ENCODE measurements at regions not wholly inside any gene's neighbourhood (a gene's known extent, or its start where the extent isn't known, plus 50 kb on each side); places are given as distances from the start of the nearest gene placed in this dataset.

DNA sequence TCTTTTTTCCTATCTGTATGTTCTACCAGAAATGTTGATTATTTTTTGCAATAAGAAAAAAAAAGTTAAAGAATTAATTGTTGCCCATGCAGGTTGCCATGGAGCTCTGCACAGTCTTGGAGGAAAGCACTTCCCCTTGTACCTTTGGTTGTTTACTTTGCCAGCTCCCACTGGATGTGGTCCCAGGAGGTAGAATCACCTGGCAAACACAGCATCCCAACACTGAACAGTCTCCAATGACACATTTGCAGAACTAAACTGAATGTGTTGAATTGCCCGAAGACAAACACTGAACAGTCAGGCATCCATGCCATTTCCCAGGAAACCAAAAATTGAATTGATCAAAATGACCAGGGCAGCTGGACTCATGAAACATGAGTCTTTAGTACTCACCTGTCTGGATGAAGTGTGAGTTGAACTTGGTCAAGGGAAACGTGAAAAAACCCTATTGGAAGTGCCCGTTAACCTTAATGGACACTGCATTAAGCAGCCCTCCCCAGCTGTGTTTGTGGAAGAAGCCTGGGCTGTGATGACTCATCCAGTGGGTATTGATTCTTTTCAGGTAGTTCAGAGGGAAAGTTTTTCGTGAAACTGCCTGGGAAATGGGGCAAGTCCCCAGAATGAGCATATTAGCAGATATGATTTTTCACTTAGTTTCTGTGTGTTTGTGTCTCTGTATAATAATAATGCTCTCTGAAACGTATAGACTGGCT, 284.7 kb upstream of the STT3B start:
- Histone ChIP-seq H3K9me3 (replicated peaks) (no peaks in the 10 kb centered on the region), H3K4me1 (replicated peaks) (no peaks in the 10 kb centered on the region), H3K27me3 (replicated peaks) (no peaks in the 10 kb centered on the region), H3K4me3 (no peak overlapping the region), H3K27ac (no peak overlapping the region), H3K36me3 (no peaks in the 10 kb centered on the region)
- no peak for DNase-seq (ENCODE audit: low read depth in 1 of 2, low spot score in 2 of 2)

DNA sequence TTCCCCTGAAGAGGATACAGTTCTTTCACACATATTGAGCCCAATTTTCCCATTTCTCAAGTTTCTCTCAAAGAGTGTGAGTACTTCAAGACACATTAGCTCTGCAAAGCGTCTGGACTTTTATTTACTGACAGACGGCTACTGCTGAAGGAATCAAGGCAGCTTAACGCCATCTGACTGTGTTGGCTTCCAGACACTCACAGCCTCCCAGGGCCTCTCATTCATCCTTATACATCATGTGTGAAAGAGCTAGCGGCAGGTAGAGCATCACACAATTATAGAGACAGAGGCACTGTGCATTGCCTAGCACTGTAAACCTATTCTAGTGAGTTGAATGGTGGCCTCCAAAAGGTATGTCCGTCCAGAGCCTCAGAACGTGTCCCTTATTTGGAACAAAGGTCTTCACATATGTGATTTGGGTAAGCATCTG, 284.1 kb upstream of the STT3B start:
- DNase-seq (ENCODE audit: low read depth in 1 of 2, low spot score in 2 of 2): no peak
- no peaks in the 10 kb centered on the region for H3K9me3 ChIP-seq (replicated peaks)
- H3K27ac ChIP-seq: no peak overlapping the region
- H3K27me3 ChIP-seq (replicated peaks): no peaks in the 10 kb centered on the region
- no peak overlapping the region for H3K4me3 ChIP-seq
- H3K4me1 ChIP-seq (replicated peaks): no peaks in the 10 kb centered on the region
- no peaks in the 10 kb centered on the region for H3K36me3 ChIP-seq

DNA sequence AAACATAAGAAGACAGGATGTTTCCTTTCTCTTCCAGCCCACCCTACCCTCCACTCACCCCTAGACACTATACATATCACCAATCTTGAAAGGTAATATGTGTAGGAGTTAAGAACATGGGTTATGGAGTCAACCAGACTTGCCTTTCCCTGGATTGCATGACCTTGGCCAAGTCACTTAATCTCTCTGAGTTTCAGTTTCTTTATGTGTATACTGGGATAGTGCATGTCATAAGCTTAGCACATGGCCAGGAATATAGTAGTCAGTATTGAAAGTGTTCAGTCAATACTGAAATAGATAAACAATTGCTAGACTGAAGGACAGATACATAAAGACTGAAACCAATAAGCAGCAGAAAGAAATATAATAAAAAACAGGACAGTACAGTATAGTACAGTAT, 283.2 kb upstream of the STT3B start:
- H3K27me3 ChIP-seq (replicated peaks): no peaks in the 10 kb centered on the region
- no peaks in the 10 kb centered on the region for H3K36me3 ChIP-seq
- no peaks in the 10 kb centered on the region for H3K4me1 ChIP-seq (replicated peaks)
- no peak overlapping the region for H3K4me3 ChIP-seq
- no peak overlapping the region for H3K27ac ChIP-seq
- H3K9me3 ChIP-seq (replicated peaks): no peaks in the 10 kb centered on the region
- DNase-seq (ENCODE audit: low read depth in 1 of 2, low spot score in 2 of 2): no peak

DNA sequence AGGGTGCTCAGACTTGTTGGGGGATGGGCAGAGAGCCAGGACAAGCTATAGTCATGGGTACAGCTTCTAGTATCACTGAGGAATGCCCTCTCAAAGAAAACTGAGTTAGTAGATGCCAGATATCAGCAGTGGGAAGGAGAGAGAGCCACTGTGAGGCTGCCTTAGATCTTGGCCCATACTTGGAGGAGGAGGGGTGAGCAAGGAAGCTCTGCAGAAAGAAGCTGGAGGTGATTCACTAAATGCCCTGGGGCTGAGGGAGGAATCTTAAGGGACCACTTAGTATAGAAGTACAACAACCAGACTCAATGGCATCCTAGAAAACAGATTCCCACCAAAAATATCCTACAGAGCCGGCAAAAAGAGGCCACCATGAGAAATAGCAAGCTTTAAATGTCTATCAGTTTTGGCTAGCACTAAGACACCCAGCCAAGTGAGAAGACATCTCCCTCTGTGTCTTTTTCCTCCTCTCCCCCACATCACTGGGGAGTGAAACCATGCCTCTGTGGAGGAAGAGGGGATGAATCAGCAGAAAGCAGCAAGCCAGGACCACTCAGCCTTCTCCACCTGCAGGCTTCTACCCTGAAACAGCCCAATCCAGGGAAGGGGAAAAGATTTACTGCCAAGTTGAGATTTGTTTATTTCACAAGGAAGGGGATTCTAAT, 282.5 kb upstream of the STT3B start:
- Histone ChIP-seq H3K36me3 (no peaks in the 10 kb centered on the region), H3K27ac (no peak overlapping the region), H3K9me3 (replicated peaks) (no peaks in the 10 kb centered on the region), H3K4me3 (no peak overlapping the region), H3K4me1 (replicated peaks) (no peaks in the 10 kb centered on the region), H3K27me3 (replicated peaks) (no peaks in the 10 kb centered on the region)
- DNase-seq (ENCODE audit: low read depth in 1 of 2, low spot score in 2 of 2): no peak

DNA sequence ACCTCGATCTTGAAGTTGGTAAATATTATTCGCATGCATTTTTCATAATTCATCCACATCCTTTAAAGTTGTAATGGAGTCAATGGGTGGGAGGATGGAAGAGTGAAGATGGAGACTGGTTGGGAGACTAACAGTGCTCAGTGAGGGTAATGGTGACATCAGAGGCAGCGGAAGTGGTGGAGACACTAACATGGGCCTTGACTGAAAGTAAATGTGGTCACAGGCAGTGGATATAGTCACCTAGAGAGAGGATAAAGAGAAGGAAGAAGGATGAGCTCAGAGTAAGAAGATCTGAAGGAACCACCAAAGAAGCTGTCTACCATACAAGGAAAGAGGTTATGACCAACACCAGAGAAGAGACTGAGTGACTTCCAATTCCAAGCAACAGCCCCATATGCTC, 281.6 kb upstream of the STT3B start:
- no peak overlapping the region for H3K27ac ChIP-seq
- no peak overlapping the region for H3K4me3 ChIP-seq
- H3K9me3 ChIP-seq (replicated peaks): no peaks in the 10 kb centered on the region
- no peaks in the 10 kb centered on the region for H3K4me1 ChIP-seq (replicated peaks)
- no peaks in the 10 kb centered on the region for H3K36me3 ChIP-seq
- no peaks in the 10 kb centered on the region for H3K27me3 ChIP-seq (replicated peaks)
- DNase-seq (ENCODE audit: low read depth in 1 of 2, low spot score in 2 of 2): no peak

DNA sequence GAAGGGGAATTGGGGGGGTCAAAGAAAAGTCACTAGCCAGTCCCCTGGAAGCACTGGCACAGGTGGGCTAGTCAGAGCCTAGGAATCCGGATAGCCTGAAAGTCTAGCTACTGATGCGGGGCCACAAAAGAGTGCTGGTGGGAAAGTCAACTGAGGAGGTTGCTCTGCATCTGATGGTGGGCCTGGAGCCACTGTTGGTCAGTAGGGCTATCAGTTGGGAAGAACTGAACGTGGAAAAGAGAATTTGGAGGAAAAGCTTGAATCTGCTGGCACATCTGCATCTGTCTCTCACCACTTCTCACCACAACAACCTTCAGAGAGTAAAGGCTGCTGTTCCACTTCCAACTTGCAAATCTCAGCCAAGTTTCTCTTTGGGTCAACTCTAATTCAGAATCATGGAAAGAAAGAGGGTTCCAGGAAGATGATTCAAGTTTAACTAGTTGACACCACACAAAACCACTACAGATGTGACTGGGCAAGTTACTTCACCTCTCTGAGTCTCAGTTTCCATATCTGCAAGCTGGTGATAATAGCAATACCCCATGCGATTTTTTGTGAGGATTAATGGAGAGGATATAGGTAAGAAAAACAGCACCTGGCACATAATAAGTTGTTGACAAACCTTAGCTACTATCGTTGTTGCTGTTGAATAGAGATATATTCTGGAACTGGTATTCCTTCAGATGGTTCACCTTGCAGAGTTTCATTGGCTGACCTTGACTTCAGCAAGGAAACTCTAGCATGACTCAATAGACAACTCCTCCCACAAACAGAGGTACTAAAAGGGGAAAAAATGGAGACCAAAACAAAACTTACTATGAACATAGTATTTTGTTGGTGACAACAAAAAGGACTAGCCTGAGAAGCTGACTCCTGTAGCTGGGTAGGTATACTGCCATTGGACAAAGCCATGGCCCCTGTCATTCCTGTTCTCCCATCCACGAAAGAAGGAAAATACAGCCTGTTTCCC, 280.2 kb upstream of the STT3B start:
- H3K36me3 ChIP-seq: no peaks in the 10 kb centered on the region
- H3K4me1 ChIP-seq (replicated peaks): no peaks in the 10 kb centered on the region
- no peaks in the 10 kb centered on the region for H3K27me3 ChIP-seq (replicated peaks)
- H3K9me3 ChIP-seq (replicated peaks): no peaks in the 10 kb centered on the region
- H3K27ac ChIP-seq: no peak overlapping the region
- H3K4me3 ChIP-seq: no peak overlapping the region
- DNase-seq (ENCODE audit: low read depth in 1 of 2, low spot score in 2 of 2): no peak

DNA sequence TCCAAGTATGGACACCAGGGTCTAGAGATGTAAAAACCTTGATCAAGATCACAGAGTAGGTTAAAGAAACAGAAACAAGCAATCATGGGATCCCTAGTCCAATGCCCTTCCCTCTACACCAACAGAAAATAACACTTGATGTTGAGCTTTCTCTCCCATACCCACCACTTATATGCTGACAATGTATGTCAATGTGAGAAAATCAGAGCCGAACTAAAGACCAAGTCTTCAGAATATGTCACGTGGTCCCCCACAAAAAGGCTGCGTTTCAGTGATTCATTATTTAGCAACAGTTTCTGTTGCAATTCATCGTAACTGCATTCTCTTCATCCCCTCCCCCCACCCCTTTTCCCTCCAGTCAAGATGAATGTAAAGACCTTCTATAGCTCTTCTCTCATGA, 278.9 kb upstream of the STT3B start:
- H3K9me3 ChIP-seq (replicated peaks): no peaks in the 10 kb centered on the region
- H3K4me1 ChIP-seq (replicated peaks): no peaks in the 10 kb centered on the region
- H3K27me3 ChIP-seq (replicated peaks): no peaks in the 10 kb centered on the region
- no peak overlapping the region for H3K27ac ChIP-seq
- H3K36me3 ChIP-seq: no peaks in the 10 kb centered on the region
- no peak overlapping the region for H3K4me3 ChIP-seq
- no peak for DNase-seq (ENCODE audit: low read depth in 1 of 2, low spot score in 2 of 2)

DNA sequence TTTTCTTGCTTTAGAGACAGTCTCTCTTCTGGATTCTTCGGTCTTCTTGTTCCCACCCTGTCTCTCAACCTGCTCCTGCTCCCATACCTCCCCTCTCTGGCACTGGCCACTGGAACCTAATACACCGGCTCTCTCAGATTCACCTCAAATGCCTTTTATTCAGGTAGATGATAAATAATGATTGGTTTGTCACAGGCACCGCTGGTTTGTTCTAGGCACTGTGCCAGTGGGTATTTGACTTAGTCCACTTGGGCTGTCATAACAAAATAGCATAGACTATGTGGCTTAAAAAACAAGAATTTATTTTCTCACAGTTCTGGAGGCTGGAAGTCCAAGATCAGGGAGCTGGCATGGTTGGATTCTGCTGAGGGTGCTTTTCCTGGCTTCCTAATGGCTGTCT, 278.2 kb upstream of the STT3B start:
- H3K27me3 ChIP-seq (replicated peaks): no peaks in the 10 kb centered on the region

DNA sequence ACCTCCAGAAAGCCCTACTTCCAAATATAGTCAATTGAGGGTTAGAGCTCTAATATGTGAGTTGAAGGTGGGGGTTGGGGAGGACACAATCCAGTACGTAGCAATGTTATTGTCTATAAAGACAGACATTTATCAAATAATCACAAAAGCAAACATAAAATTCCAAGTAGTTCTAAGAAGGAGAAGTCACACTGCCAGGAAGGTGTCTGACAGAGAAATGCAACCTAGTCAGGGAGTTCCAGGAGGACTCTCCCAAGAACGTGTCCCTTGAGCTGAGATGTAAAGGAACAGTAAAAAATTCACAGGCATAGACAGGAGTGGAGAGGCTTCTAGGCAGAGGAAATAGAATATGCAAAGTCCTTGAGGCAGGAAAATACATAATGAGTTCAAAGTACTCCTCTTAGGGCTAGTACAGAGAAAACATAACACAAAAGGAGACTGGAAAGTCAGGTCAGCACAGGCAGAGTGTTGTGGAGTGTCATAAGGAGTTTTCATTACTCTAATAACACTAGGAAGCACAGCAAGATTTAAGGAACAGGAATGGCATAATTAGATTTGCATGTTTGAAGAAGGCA, 277.6 kb upstream of the STT3B start:
- H3K4me1 ChIP-seq (replicated peaks): no peaks in the 10 kb centered on the region
- H3K4me3 ChIP-seq: no peak overlapping the region
- no peak overlapping the region for H3K27ac ChIP-seq
- H3K27me3 ChIP-seq (replicated peaks): no peaks in the 10 kb centered on the region
- H3K36me3 ChIP-seq: no peaks in the 10 kb centered on the region
- H3K9me3 ChIP-seq (replicated peaks): no peaks in the 10 kb centered on the region
- no peak for DNase-seq (ENCODE audit: low read depth in 1 of 2, low spot score in 2 of 2)

More for the DNA sequence above, 278.2 kb upstream of the STT3B start:
- no peak for DNase-seq (ENCODE audit: low read depth in 1 of 2, low spot score in 2 of 2)
- no peaks in the 10 kb centered on the region for H3K9me3 ChIP-seq (replicated peaks)
- no peak overlapping the region for H3K4me3 ChIP-seq
- H3K36me3 ChIP-seq: no peaks in the 10 kb centered on the region
- H3K27ac ChIP-seq: no peak overlapping the region
- no peaks in the 10 kb centered on the region for H3K4me1 ChIP-seq (replicated peaks)

DNA sequence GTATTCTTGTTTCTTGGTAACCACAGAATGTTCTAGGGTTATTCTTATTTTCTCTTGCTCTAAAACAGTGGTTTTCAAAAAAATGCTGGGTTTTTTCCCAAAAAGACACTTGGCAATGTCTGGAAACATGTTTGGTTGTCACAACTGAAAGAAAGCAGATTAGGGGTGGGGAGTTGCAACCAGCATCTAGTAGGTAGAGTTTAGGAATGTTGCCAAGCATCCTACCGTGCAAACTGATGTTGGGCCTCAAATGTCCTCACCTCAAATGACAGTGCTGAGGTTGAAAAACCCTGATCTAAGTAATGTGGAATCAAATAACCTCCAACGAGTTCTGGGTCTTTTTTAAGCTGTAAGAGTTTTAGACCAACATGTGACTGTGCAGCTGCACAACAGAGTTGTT, 270.5 kb upstream of the STT3B start:
- Histone ChIP-seq H3K27me3 (replicated peaks) (no peaks in the 10 kb centered on the region), H3K9me3 (replicated peaks) (no peaks in the 10 kb centered on the region), H3K4me1 (replicated peaks) (no peaks in the 10 kb centered on the region), H3K4me3 (no peak overlapping the region), H3K36me3 (no peaks in the 10 kb centered on the region), H3K27ac (no peak overlapping the region)
- DNase-seq (ENCODE audit: low read depth in 1 of 2, low spot score in 2 of 2): no peak

DNA sequence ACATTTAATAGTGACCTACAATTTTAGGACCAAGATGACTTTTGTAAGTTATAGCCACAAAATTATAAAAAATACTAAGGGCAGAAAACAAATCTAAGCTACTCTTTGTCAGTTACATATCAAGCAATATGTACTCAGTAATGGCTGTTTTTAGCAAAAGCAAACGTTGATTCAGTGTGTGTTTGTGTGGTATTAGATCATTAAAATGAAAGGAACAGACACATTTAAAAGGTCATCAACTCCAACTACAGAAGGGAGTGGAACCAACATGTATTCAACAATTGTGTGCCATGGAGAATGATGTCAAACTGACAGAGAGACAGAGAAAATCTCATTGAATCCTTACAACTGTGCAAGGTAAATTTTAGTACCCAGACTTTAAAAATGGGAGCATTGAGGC, 268.8 kb upstream of the STT3B start:
- Histone ChIP-seq H3K9me3 (replicated peaks) (no peaks in the 10 kb centered on the region), H3K4me3 (no peak overlapping the region), H3K36me3 (no peaks in the 10 kb centered on the region), H3K4me1 (replicated peaks) (no peaks in the 10 kb centered on the region), H3K27me3 (replicated peaks) (no peaks in the 10 kb centered on the region), H3K27ac (no peak overlapping the region)
- DNase-seq (ENCODE audit: low read depth in 1 of 2, low spot score in 2 of 2): no peak

DNA sequence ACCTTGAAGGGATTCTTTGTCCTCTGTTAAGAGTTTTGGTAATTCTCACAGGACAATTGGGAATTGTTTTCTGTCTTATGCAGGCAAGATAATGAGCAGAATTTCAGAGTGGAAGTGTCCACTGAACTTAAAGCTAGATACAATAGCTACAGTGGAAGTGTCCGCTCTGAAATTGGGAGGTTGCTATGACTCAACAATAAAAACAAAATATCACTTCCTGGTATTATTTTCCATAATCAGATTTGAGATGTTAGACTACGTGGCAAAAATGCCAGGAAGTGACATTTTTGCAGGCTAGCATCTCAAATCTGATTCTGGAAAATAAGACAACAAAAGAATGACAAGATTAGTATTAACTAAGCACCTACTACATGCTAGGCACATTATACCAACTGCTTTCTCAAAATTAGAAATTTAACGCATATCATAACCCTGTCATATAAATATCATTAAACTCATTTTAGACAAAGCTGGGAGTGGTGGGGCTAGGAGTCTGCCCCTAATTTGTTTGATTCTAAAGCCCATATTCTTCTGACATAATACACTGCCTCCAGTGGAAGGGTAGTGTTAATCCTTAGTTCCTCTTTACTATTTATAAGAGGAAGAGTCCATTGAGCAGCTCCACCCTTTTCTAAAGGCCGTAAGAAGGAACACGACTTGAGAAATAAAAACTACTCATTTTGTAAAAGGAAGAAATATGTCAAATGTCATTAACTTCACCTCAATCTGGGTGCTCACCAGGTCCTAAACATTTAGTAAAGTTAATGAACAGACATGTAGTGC, 266.9 kb upstream of the STT3B start:
- no peaks in the 10 kb centered on the region for H3K27me3 ChIP-seq (replicated peaks)
- no peak overlapping the region for H3K27ac ChIP-seq
- H3K36me3 ChIP-seq: no peaks in the 10 kb centered on the region
- H3K4me1 ChIP-seq (replicated peaks): no peaks in the 10 kb centered on the region
- no peak for DNase-seq (ENCODE audit: low read depth in 1 of 2, low spot score in 2 of 2)
- no peak overlapping the region for H3K4me3 ChIP-seq
- no peaks in the 10 kb centered on the region for H3K9me3 ChIP-seq (replicated peaks)

DNA sequence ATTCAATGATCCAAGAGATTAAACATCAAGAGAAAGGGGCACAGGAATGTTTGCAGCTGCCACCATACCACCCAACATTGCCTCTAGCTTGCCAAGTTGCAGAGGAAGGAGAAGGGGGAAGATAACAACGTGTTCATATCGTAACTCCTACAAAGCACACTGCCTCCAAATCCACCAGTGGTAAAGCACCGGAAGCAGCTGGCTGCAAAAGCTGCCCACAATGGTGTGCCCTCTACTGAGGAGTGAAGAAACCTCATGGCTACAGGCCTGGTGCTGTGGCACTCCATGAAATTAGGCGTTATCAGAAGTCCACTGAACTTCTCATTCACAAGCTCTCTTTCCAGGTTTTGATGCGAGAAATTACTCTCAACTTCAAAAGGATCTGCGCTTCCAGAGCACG, 263.9 kb upstream of the STT3B start:
- H3K27ac ChIP-seq: no peak overlapping the region
- no peaks in the 10 kb centered on the region for H3K36me3 ChIP-seq
- DNase-seq (ENCODE audit: low read depth in 1 of 2, low spot score in 2 of 2): no peak
- H3K9me3 ChIP-seq (replicated peaks): no peaks in the 10 kb centered on the region
- H3K4me1 ChIP-seq (replicated peaks): no peaks in the 10 kb centered on the region
- H3K4me3 ChIP-seq: no peak overlapping the region
- H3K27me3 ChIP-seq (replicated peaks): no peaks in the 10 kb centered on the region

Data from SJSA1 (cell line).